Gastroesophageal sphincter (tissue), 4 donors: ENCODE measurements at regions not wholly inside any gene's neighbourhood (a gene's known extent, or its start where the extent isn't known, plus 50 kb on each side); places are given as distances from the start of the nearest gene placed in this dataset.

ENCODE experiments used
- ATAC-seq: fragments of 150-250 bp; one replicate; pipeline ENCODE4 v1.9.1; 2016; ENCODE audit warnings: mild to moderate bottlenecking, moderate library complexity
- H3K27ac ChIP-seq, 4 donors: fragments of 200-600 bp; sonication (generic) in 3 of 4; 1 replicate in 3 of 4; 2 replicates in 1 of 4; pipeline ENCODE4 v1.5.1; 2016 to 2019
- H3K27me3 ChIP-seq: fragments of 200-600 bp; sonication (generic); one replicate; pipeline ENCODE4 v1.5.1; 2019
- H3K36me3 ChIP-seq, 2 donors: fragments of 200-600 bp; sonication (generic); one replicate each; pipeline ENCODE4 v1.5.1; 2019; ENCODE audit warnings: control low read depth in 1 of 2
- H3K4me1 ChIP-seq, 3 donors: fragments of 200-600 bp; sonication (generic); 1 replicate in 2 of 3; 2 replicates in 1 of 3; pipeline ENCODE4 v1.5.1; 2016 to 2019; ENCODE audit warnings: control low read depth in 2 of 3
- H3K4me3 ChIP-seq, 2 donors: fragments of 200-600 bp; sonication (generic); one replicate each; pipeline ENCODE4 v1.5.1; 2019; ENCODE audit warnings: mild to moderate bottlenecking in 1 of 2, moderate library complexity in 1 of 2
- H3K9me3 ChIP-seq, 3 donors: fragments of 200-600 bp; sonication (generic); one replicate each; pipeline ENCODE4 v1.5.1; 2017 to 2019; ENCODE audit warnings: control low read depth in 2 of 3
- CTCF ChIP-seq, 4 experiments: fragments of 200-600 bp in 2 of 4; fragments of 450-650 bp in 2 of 4; sonication (generic) in 1 of 4; IDR thresholded peaks; one replicate each; pipeline ENCODE4 v1.5.1; 2017 to 2019; ENCODE audit warnings: antibody characterized with exemption in 4 of 4, mild to moderate bottlenecking in 2 of 4, moderate library complexity in 2 of 4
- EP300 ChIP-seq: sonication (generic); formaldehyde crosslinking; IDR thresholded peaks from one replicate; pipeline ENCODE4 v1.6.1; 2017; ENCODE audit warnings: antibody characterized with exemption, mild to moderate bottlenecking
- POLR2A ChIP-seq, 2 donors: fragments of 450-650 bp; IDR thresholded peaks; one replicate each; pipeline ENCODE4 v1.6.1; 2017; ENCODE audit warnings: antibody characterized with exemption in 2 of 2, mild to moderate bottlenecking in 2 of 2, moderate library complexity in 1 of 2
- POLR2AphosphoS5 ChIP-seq: sonication (generic); formaldehyde crosslinking; IDR thresholded peaks from one replicate; pipeline ENCODE4 v1.6.1; 2017; ENCODE audit warnings: antibody characterized with exemption
- WGBS, 2 donors: methylation state at CpG; one replicate each; pipeline ENCODE4 v1.1.5; 2018; ENCODE audit warnings: low coverage in 1 of 2; 5-methylcytosine and 5-hydroxymethylcytosine counted together

GRCh38 chr18:65398347-65399075 is 352.3 kb upstream of the CDH7 start:
- TF ChIP-seq CTCF (IDR thresholded peaks at IDR 0.05) (no peak), POLR2A (IDR thresholded peaks at IDR 0.05) (no peak), EP300 (no peak), POLR2AphosphoS5 (no peak)
- Histone ChIP-seq H3K4me1 (no peaks in the 10 kb centered on the region), H3K27ac (no peak overlapping the region), H3K4me3 (no peak overlapping the region), H3K9me3 (no peaks in the 10 kb centered on the region), H3K36me3 (no peaks in the 10 kb centered on the region), H3K27me3 (no peaks in the 10 kb centered on the region)
- WGBS, 2 donors, result 29 to 37% methylated on average over 2 to 4 of the region's 4 CpGs
- ATAC-seq, result no peak

GRCh38 chr18:65380986-65381385 is 369.8 kb upstream of the CDH7 start:
- WGBS, 2 donors, result 44 to 52% methylated on average over 3 of the region's 3 CpGs
- Histone ChIP-seq H3K9me3 (peaks cover 0 to 7% (median 0%) of the 10 kb centered on the region in 3 donors), H3K27me3 (peaks cover 3% of the 10 kb centered on the region), H3K27ac (no peak overlapping the region), H3K4me1 (no peaks in the 10 kb centered on the region), H3K36me3 (no peaks in the 10 kb centered on the region), H3K4me3 (no peak overlapping the region)
- TF ChIP-seq POLR2AphosphoS5, result no peak
- TF ChIP-seq POLR2A (IDR thresholded peaks at IDR 0.05), result no peak
- no peak for TF ChIP-seq EP300
- no peak for TF ChIP-seq CTCF (IDR thresholded peaks at IDR 0.05)
- no peak for ATAC-seq

- no peaks in the 10 kb centered on the region for H3K36me3 ChIP-seq
- H3K27ac ChIP-seq, result no peak overlapping the region
- H3K27me3 ChIP-seq, result peaks cover 3% of the 10 kb centered on the region
- TF ChIP-seq POLR2AphosphoS5 (no peak), CTCF (IDR thresholded peaks at IDR 0.05) (no peak), POLR2A (IDR thresholded peaks at IDR 0.05) (no peak), EP300 (no peak)
- H3K4me1 ChIP-seq, result no peaks in the 10 kb centered on the region
- peaks cover 0 to 7% (median 0%) of the 10 kb centered on the region in 3 donors for H3K9me3 ChIP-seq
- no peak for ATAC-seq
- no peak overlapping the region for H3K4me3 ChIP-seq
Observed at GRCh38 chr18:65380571-65380970, 370.2 kb upstream of the CDH7 start.

GRCh38 chr18:65372904-65373303 is 377.9 kb upstream of the CDH7 start:
- H3K27me3 ChIP-seq, result no peaks in the 10 kb centered on the region
- H3K4me3 ChIP-seq, result no peak overlapping the region
- no peaks in the 10 kb centered on the region for H3K4me1 ChIP-seq
- H3K9me3 ChIP-seq, result no peaks in the 10 kb centered on the region
- no peaks in the 10 kb centered on the region for H3K36me3 ChIP-seq
- WGBS, 2 donors, result 68 to 81% methylated on average over 3 of the region's 3 CpGs
- no peak for ATAC-seq
- TF ChIP-seq EP300, result no peak
- TF ChIP-seq POLR2AphosphoS5, result no peak
- no peak for TF ChIP-seq CTCF (IDR thresholded peaks at IDR 0.05)
- no peak for TF ChIP-seq POLR2A (IDR thresholded peaks at IDR 0.05)
- no peak overlapping the region for H3K27ac ChIP-seq

- H3K36me3 ChIP-seq, result no peaks in the 10 kb centered on the region
- 0 to 36% methylated on average over 1 of the region's 1 CpG for WGBS, 2 donors
- no peak for ATAC-seq
- no peak overlapping the region for H3K27ac ChIP-seq
- no peaks in the 10 kb centered on the region for H3K9me3 ChIP-seq
- no peaks in the 10 kb centered on the region for H3K4me1 ChIP-seq
- H3K27me3 ChIP-seq, result no peaks in the 10 kb centered on the region
- no peak overlapping the region for H3K4me3 ChIP-seq
- TF ChIP-seq CTCF (IDR thresholded peaks at IDR 0.05), result no peak
Observed at GRCh38 chr18:65365245-65365980, 385.4 kb upstream of the CDH7 start.
